MG63 (cell line): ENCODE measurements at regions not wholly inside any gene's neighbourhood (a gene's known extent, or its start where the extent isn't known, plus 50 kb on each side); places are given as distances from the start of the nearest gene placed in this dataset.

ENCODE experiments used
- DNase-seq: peaks from one replicate; pipeline ENCODE4 v3.0.0-alpha.2; 2020
- H3K27me3 ChIP-seq: fragments of 250-450 bp; sonication (Bioruptor Pico); 2 replicates; pipeline ENCODE4 v1.5.1; 2020; ENCODE audit warnings: mild to moderate bottlenecking, moderate library complexity
- H3K36me3 ChIP-seq: fragments of 250-450 bp; sonication (Bioruptor Pico); 2 replicates; pipeline ENCODE4 v1.5.1; 2020; ENCODE audit warnings: mild to moderate bottlenecking, moderate library complexity
- H3K4me3 ChIP-seq: fragments of 250-450 bp; sonication (Bioruptor Pico); 2 replicates; pipeline ENCODE4 v1.5.1; 2020; ENCODE audit warnings: mild to moderate bottlenecking, moderate library complexity
- H3K9me3 ChIP-seq: fragments of 250-450 bp; sonication (Bioruptor Pico); 2 replicates; pipeline ENCODE4 v1.5.1; 2020; ENCODE audit warnings: mild to moderate bottlenecking, moderate library complexity

DNA sequence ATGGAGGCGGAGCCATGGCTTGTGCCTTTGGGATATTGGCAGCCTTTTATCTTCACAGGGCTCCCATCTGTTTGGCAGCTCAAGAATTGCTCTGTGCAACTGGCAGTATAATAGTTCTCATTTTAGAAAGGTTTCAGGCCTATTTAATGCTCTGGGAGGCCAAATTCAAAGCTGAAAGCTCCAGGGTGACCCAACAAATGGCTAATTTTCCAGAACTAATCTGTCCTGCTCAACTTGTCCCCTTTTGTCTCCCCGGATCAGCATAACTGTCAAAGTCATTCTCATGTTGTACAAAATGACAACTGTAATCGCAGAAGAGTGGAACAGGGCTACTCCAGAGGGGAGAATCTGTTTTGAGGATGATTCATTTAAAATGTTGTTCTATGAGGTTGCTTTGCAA lies 52.6 kb upstream of the CXCL14 start:
- no peak for DNase-seq

DNA sequence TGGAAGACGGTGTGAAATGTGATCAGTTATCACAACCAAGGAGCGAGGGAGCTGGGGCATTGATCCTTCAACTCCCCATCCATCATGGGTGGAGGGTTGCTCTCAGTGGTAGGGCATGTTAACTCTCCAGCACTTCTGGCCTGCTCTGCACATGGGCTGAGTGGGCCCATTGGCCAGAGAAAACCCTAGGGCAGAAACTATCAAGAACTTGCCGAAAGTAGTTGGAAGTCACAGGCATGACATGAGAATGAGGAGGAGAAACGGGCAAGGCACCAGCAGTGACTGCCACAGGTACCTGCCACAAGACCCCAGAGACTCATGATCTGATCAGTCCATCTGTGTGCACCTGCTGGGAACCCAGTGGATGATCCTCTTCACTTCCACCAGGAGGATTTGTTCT lies 50.9 kb upstream of the CXCL14 start:
- Histone ChIP-seq H3K27me3 (peaks cover 29% of the 10 kb centered on the region), H3K36me3 (no peaks in the 10 kb centered on the region), H3K4me3 (no peak overlapping the region), H3K9me3 (no peaks in the 10 kb centered on the region)
- no peak for DNase-seq

More for the DNA sequence above, 52.6 kb upstream of the CXCL14 start:
- Histone ChIP-seq H3K4me3 (no peak overlapping the region), H3K27me3 (peaks cover 39% of the 10 kb centered on the region), H3K36me3 (no peaks in the 10 kb centered on the region), H3K9me3 (no peaks in the 10 kb centered on the region)

DNA sequence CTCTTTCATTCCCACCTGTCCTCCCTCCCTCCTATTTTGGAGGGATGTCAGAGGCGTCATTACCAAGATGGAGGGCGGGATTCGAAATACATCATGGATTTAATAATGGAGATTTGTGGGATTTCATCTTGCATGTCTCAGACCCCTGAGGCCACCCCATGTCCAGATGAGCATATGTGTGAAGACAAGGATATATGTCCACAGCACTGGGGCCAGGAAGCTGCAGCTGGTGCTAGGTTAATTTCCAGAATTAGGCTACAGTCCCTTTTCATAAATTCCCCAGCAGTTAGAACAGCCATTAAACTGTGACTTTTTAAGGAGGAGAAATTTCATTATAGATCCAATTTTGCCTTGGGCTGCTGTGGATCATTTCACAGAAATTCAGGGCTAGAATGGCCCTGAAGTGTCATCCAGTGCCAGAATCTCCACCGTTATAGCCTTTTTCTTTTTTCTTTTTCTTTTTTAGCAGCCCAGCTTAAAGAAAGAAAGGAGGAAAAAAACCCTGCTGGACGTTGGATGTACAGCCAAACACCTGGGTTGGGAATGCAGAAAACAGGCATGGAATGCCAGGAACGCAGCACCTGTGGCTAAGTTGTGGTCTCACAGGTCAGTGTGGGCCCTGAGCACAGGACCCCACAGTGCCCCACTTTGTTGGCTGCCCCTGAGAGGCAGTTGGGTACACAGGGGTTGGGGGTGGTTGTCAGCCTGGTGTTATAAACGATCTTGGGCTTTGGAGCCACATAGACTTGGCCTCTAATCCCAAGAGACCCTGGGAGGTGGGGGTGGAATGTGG lies 50.2 kb upstream of the CXCL14 start:
- H3K36me3 ChIP-seq = no peaks in the 10 kb centered on the region
- H3K9me3 ChIP-seq = no peaks in the 10 kb centered on the region
- peaks cover 29% of the 10 kb centered on the region for H3K27me3 ChIP-seq
- no peak overlapping the region for H3K4me3 ChIP-seq
- no peak for DNase-seq
